CD14-positive monocyte (primary cell): ENCODE measurements at regions not wholly inside any gene's neighbourhood (a gene's known extent, or its start where the extent isn't known, plus 50 kb on each side); places are given as distances from the start of the nearest gene placed in this dataset.
"Not testable (repeated sequence)": the region's sequence is repeated elsewhere in the genome, so short reads cannot be mapped to it uniquely, and the experiment has no call there.

Experiments used
- DNase-seq, 3 donors: peaks; one replicate each; pipeline ENCODE4 v3.0.0-alpha.2; 2011 to 2022
- H2AFZ ChIP-seq: 2 replicates; pipeline ENCODE4 v1.6.0; 2012; ENCODE audit warnings: mild to moderate bottlenecking, low read depth, low read length, inconsistent platforms; ENCODE audit not compliant: insufficient read depth, poor library complexity, severe bottlenecking
- H3K27ac ChIP-seq, 2 donors: 1 replicate in 1 of 2; 2 replicates in 1 of 2; pipeline ENCODE4 v1.5.1; 2012 to 2013; ENCODE audit warnings: low read length in 2 of 2, control low read depth in 1 of 2, inconsistent platforms in 1 of 2, low read depth in 1 of 2, mild to moderate bottlenecking in 1 of 2
- H3K27me3 ChIP-seq, 2 donors: one replicate each; pipeline versions ENCODE4 v1.6.0 to v1.6.1; 2011 to 2013; ENCODE audit warnings: low read length in 2 of 2; ENCODE audit not compliant: control insufficient read depth in 2 of 2, insufficient read depth in 2 of 2
- H3K36me3 ChIP-seq, 2 donors: replicated peaks in 1 of 2; 1 replicate in 1 of 2; 2 replicates in 1 of 2; pipeline versions ENCODE4 v1.5.1 to v1.6.1; 2012 to 2013; ENCODE audit warnings: low read length in 2 of 2, control low read depth in 1 of 2, inconsistent platforms in 1 of 2, mild to moderate bottlenecking in 1 of 2; ENCODE audit not compliant: insufficient read depth in 2 of 2, control insufficient read depth in 1 of 2
- H3K4me1 ChIP-seq, 2 donors: 1 replicate in 1 of 2; 2 replicates in 1 of 2; pipeline versions ENCODE4 v1.5.1 to v1.6.1; 2012 to 2013; ENCODE audit warnings: low read length in 2 of 2, control low read depth in 1 of 2, inconsistent platforms in 1 of 2, mild to moderate bottlenecking in 1 of 2, moderate library complexity in 1 of 2; ENCODE audit not compliant: insufficient read depth in 2 of 2, control insufficient read depth in 1 of 2
- H3K4me2 ChIP-seq: replicated peaks from 2 replicates; pipeline ENCODE3; 2012; ENCODE audit warnings: low read length, moderate library complexity, mild to moderate bottlenecking; ENCODE audit not compliant: poor library complexity, severe bottlenecking; ENCODE audit errors: extremely low read depth
- H3K4me3 ChIP-seq, 3 experiments: fragments of 200-600 bp in 1 of 3; sonication (generic) in 1 of 3; replicated peaks in 1 of 3; 1 replicate in 2 of 3; 2 replicates in 1 of 3; pipeline ENCODE4 v1.5.1; 2011 to 2013; ENCODE audit warnings: low read length in 3 of 3, mild to moderate bottlenecking in 3 of 3, control low read depth in 2 of 3, low read depth in 2 of 3, inconsistent platforms in 1 of 3, moderate library complexity in 1 of 3
- H3K79me2 ChIP-seq: 2 replicates; pipeline ENCODE4 v1.6.0; 2012; ENCODE audit warnings: mild to moderate bottlenecking, control low read depth, inconsistent platforms, low read length, moderate library complexity; ENCODE audit not compliant: insufficient read depth
- H3K9ac ChIP-seq: 2 replicates; pipeline ENCODE4 v1.6.0; 2017; ENCODE audit warnings: low read length, mild to moderate bottlenecking; ENCODE audit not compliant: insufficient read depth, poor library complexity, severe bottlenecking
- H3K9me3 ChIP-seq, 2 donors: replicated peaks in 1 of 2; 1 replicate in 1 of 2; 2 replicates in 1 of 2; pipeline versions ENCODE4 v1.5.1 to v1.6.1; 2012 to 2013; ENCODE audit warnings: low read length in 2 of 2, control low read depth in 1 of 2; ENCODE audit not compliant: control insufficient read depth in 1 of 2, insufficient read depth in 1 of 2
- H4K20me1 ChIP-seq: 2 replicates; pipeline ENCODE4 v1.6.0; 2012; ENCODE audit warnings: mild to moderate bottlenecking, low read length, control low read depth, moderate library complexity; ENCODE audit not compliant: insufficient read depth
- H3K27ac Mint-ChIP-seq, 7 donors: one replicate each; pipeline ENCODE4 v1.8.0; 2020; ENCODE audit warnings: mild to moderate bottlenecking in 7 of 7, mixed read lengths in 7 of 7, moderate library complexity in 6 of 7, inconsistent platforms in 2 of 7
- H3K27me3 Mint-ChIP-seq, 3 donors: one replicate each; pipeline ENCODE4 v1.8.0; 2021 to 2022; ENCODE audit warnings: low read depth in 3 of 3, mild to moderate bottlenecking in 3 of 3, mixed read lengths in 3 of 3, moderate library complexity in 3 of 3, inconsistent platforms in 1 of 3
- H3K36me3 Mint-ChIP-seq, 2 donors: one replicate each; pipeline ENCODE4 v1.8.0; 2020; ENCODE audit warnings: mixed read lengths in 2 of 2, inconsistent platforms in 1 of 2, mild to moderate bottlenecking in 1 of 2
- H3K4me1 Mint-ChIP-seq: one replicate; pipeline ENCODE4 v1.8.0; 2020; ENCODE audit warnings: mild to moderate bottlenecking, mixed read lengths
- H3K4me3 Mint-ChIP-seq, 2 donors: one replicate each; pipeline ENCODE4 v1.8.0; 2020; ENCODE audit warnings: mild to moderate bottlenecking in 2 of 2, mixed read lengths in 2 of 2, moderate library complexity in 1 of 2
- H3K9me3 Mint-ChIP-seq, 7 donors: one replicate each; pipeline ENCODE4 v1.8.0; 2020 to 2022; ENCODE audit warnings: mixed read lengths in 7 of 7, mild to moderate bottlenecking in 6 of 7, moderate library complexity in 6 of 7, inconsistent platforms in 2 of 7
- WGBS: methylation state at CpG from one replicate; pipeline ENCODE4 v1.1.5; 2013; ENCODE audit warnings: missing lambda C conversion rate; ENCODE audit not compliant: insufficient coverage; 5-methylcytosine and 5-hydroxymethylcytosine counted together
- intact Hi-C, 2 donors: fragments of 100-400 bp; cut with micrococcal nuclease; formaldehyde crosslinking; loops; one replicate each; pipeline versions ENCODE4 v1.15.0 to v1.15.1; 2023
- TF ChIP-seq, protein P1 (sequence below): fragments of 200-600 bp; IDR thresholded peaks from one replicate; pipeline ENCODE4 v1.8.0; 2022; ENCODE audit warnings: antibody characterized with exemption, mild to moderate bottlenecking

DNA sequence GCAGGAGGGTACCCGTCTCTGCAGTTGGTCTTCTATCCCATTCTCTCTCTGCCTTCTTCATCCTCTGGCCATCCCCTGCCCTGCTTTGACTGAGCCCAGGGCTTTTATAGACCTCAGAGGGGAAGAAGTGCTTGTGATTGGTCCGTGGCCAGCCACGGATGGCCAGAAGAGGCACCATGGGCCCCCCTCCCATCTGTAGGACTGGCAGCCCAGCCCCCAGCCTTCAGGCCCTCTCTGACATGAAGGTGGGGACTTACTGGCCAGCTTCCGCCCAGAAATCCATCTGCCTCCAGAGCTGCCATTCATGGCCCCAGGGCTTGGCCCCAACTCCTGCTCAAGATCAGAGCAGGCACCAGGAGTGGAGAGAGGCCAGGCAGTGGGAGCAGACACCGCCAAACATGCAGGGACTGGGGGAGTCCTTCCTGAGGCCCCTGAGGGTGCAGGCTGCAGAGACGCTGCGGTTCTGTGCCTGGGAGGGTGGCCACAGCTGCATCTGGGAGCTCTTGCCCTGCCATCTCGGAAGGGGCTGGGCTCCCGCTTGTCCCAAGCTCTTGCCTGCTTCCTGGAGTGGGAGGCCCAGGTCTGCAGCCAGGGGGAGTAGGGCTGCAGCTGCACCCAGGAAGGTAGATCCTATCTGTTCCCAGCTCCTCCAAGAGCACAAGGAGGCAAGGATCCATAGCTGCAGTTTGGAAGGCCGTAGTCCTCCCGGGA lies 698.6 kb upstream of the B3GALT2 start:
- H3K27ac Mint-ChIP-seq, result peak overlapping the region in 1 of 7 donors; percentile 14
- peaks cover 0 to 1% (median 0%) of the 10 kb centered on the region in 3 donors for H3K27me3 Mint-ChIP-seq
- WGBS, result 98% methylated on average over 6 of the region's 11 CpGs

GRCh38 chr1:193877920-193878319 lies 691.5 kb upstream of the B3GALT2 start:
- H3K4me2 ChIP-seq, H3K4me3 Mint-ChIP-seq, H2AFZ ChIP-seq, intact Hi-C loops, H4K20me1 ChIP-seq, H3K27ac ChIP-seq, H3K36me3 Mint-ChIP-seq, DNase-seq, H3K79me2 ChIP-seq, H3K27me3 Mint-ChIP-seq, H3K9ac ChIP-seq, H3K4me1 ChIP-seq, H3K9me3 ChIP-seq, H3K27me3 ChIP-seq, H3K27ac Mint-ChIP-seq, H3K36me3 ChIP-seq, H3K4me3 ChIP-seq: not testable (repeated sequence)
- H3K4me1 Mint-ChIP-seq, result peaks cover 15% of the 10 kb centered on the region
- H3K9me3 Mint-ChIP-seq, result peaks cover 11 to 32% (median 16%) of the 10 kb centered on the region in 7 donors
- WGBS, result 88% methylated on average over 1 of the region's 1 CpG

More for the DNA sequence above, 698.6 kb upstream of the B3GALT2 start:
- no peaks in the 10 kb centered on the region for H3K4me1 ChIP-seq
- H4K20me1 ChIP-seq, result no peaks in the 10 kb centered on the region
- H3K9ac ChIP-seq, result no peak overlapping the region
- intact Hi-C loops, result no loop called here
- H3K9me3 ChIP-seq, result peaks cover 0 to 14% of the 10 kb centered on the region in 2 donors
- H3K27me3 ChIP-seq, result no peaks in the 10 kb centered on the region
- H3K36me3 ChIP-seq, result no peaks in the 10 kb centered on the region
- Mint-ChIP-seq H3K4me3 (no peak overlapping the region), H3K36me3 (no peaks in the 10 kb centered on the region), H3K4me1 (peaks cover 14% of the 10 kb centered on the region), H3K9me3 (peaks cover 6 to 15% (median 8%) of the 10 kb centered on the region in 7 donors)
- no peak overlapping the region for H3K27ac ChIP-seq
- H3K79me2 ChIP-seq, result no peaks in the 10 kb centered on the region
- H2AFZ ChIP-seq, result no peak overlapping the region
- H3K4me2 ChIP-seq, result no peak overlapping the region
- H3K4me3 ChIP-seq, result no peak overlapping the region
- no peak for DNase-seq
- TF ChIP-seq, protein P1, sequence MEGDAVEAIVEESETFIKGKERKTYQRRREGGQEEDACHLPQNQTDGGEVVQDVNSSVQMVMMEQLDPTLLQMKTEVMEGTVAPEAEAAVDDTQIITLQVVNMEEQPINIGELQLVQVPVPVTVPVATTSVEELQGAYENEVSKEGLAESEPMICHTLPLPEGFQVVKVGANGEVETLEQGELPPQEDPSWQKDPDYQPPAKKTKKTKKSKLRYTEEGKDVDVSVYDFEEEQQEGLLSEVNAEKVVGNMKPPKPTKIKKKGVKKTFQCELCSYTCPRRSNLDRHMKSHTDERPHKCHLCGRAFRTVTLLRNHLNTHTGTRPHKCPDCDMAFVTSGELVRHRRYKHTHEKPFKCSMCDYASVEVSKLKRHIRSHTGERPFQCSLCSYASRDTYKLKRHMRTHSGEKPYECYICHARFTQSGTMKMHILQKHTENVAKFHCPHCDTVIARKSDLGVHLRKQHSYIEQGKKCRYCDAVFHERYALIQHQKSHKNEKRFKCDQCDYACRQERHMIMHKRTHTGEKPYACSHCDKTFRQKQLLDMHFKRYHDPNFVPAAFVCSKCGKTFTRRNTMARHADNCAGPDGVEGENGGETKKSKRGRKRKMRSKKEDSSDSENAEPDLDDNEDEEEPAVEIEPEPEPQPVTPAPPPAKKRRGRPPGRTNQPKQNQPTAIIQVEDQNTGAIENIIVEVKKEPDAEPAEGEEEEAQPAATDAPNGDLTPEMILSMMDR, result no peak
